HL-60 (cell line): ENCODE measurements at regions not wholly inside any gene's neighbourhood (a gene's known extent, or its start where the extent isn't known, plus 50 kb on each side); places are given as distances from the start of the nearest gene placed in this dataset.

Experiments used
- DNase-seq, 2 experiments: peaks; one replicate each; pipeline ENCODE4 v3.0.0-alpha.2; 2010 to 2020; ENCODE audit warnings: low read depth in 1 of 2, low spot score in 1 of 2
- H3K27ac ChIP-seq: fragments of 250-450 bp; sonication (Bioruptor Pico); replicated peaks from 2 replicates; pipeline ENCODE4 v1.5.1; 2020; ENCODE audit warnings: mild to moderate bottlenecking, moderate library complexity
- H3K27me3 ChIP-seq: fragments of 250-450 bp; sonication (Bioruptor Pico); 2 replicates; pipeline ENCODE4 v1.5.1; 2021; ENCODE audit warnings: mild to moderate bottlenecking, moderate library complexity; ENCODE audit not compliant: insufficient read depth, poor library complexity, severe bottlenecking
- H3K4me3 ChIP-seq: replicated peaks from 2 replicates; pipeline ENCODE4 v1.5.1; 2011; ENCODE audit warnings: mild to moderate bottlenecking, control low read depth, low read length; ENCODE audit not compliant: insufficient read depth
- CTCF ChIP-seq: IDR thresholded peaks from one replicate; pipeline ENCODE4 v1.5.1; 2011; ENCODE audit warnings: low read length, control low read depth, inconsistent platforms; ENCODE audit not compliant: insufficient read depth
- GABPA ChIP-seq: IDR thresholded peaks from 2 replicates; pipeline ENCODE4 v1.6.1; 2012; ENCODE audit warnings: low read depth
- POLR2AphosphoS5 ChIP-seq: IDR thresholded peaks from 2 replicates; pipeline ENCODE4 v1.6.1; 2012; ENCODE audit warnings: low read depth
- SPI1 ChIP-seq: IDR thresholded peaks from 2 replicates; pipeline ENCODE4 v1.6.1; 2012; ENCODE audit warnings: low read depth, mild to moderate bottlenecking, borderline replicate concordance
- TF ChIP-seq, protein P1 (sequence below): IDR thresholded peaks from 2 replicates; pipeline ENCODE4 v1.6.1; 2012; ENCODE audit warnings: low read depth; ENCODE audit not compliant: insufficient replicate concordance

DNA sequence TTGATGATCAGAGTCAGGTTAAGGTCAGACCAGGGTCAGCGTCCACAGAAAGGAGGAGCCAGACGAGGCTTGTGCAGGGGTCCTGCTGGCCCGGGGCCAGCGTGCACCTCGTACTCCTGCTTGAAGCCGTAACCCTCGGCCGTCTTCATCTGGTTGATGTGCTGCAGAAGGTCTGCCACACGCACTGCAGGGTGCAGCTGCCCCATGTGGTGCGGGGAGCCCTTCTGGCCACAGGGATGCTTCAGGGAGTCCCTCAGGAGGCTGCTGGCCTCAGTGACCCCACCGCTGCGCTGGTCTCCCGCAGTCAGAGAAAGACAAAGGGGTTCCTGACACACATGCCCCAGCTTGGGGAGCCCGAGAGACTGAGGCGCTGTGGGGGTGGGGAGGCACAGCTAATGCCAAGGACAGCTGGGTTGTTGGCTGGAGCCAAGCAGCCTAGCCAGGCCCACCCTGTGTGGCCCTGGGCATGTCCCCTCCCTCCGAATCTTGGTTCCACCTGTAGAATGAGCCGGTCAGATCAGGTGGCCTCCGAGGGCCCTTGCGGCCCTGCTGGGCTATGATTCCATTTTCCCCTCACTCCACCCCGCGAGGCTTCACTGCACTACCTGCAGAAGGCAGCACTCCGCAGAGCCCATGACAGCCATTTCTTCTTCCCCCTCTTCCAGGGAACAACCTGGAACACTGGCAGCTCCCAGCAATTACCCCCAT is 251.9 kb downstream of the PTPRU start:
- Histone ChIP-seq H3K27ac (no peak overlapping the region), H3K27me3 (no peaks in the 10 kb centered on the region), H3K4me3 (no peak overlapping the region)
- no peak for DNase-seq
- TF ChIP-seq SPI1 (no peak), GABPA (no peak), POLR2AphosphoS5 (no peak), CTCF (no peak)
- TF ChIP-seq, protein P1, sequence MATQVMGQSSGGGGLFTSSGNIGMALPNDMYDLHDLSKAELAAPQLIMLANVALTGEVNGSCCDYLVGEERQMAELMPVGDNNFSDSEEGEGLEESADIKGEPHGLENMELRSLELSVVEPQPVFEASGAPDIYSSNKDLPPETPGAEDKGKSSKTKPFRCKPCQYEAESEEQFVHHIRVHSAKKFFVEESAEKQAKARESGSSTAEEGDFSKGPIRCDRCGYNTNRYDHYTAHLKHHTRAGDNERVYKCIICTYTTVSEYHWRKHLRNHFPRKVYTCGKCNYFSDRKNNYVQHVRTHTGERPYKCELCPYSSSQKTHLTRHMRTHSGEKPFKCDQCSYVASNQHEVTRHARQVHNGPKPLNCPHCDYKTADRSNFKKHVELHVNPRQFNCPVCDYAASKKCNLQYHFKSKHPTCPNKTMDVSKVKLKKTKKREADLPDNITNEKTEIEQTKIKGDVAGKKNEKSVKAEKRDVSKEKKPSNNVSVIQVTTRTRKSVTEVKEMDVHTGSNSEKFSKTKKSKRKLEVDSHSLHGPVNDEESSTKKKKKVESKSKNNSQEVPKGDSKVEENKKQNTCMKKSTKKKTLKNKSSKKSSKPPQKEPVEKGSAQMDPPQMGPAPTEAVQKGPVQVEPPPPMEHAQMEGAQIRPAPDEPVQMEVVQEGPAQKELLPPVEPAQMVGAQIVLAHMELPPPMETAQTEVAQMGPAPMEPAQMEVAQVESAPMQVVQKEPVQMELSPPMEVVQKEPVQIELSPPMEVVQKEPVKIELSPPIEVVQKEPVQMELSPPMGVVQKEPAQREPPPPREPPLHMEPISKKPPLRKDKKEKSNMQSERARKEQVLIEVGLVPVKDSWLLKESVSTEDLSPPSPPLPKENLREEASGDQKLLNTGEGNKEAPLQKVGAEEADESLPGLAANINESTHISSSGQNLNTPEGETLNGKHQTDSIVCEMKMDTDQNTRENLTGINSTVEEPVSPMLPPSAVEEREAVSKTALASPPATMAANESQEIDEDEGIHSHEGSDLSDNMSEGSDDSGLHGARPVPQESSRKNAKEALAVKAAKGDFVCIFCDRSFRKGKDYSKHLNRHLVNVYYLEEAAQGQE: no peak

DNA sequence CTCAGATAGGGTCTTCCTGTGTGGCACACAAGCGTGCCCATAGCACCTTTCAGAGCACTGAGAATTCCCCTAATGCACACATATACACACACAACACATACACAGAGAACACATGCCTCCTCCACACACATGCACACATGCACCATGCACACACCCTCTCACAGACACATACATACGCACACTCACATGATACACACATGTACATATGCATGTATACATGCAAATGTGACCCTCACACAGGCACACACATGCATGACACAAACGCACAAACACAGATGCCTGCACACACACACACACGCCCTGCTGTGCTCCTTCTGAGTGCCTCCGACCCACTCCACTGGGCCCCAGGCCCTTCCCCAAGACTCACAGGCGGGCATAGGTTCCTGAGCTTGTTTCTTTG is 251.0 kb downstream of the PTPRU start:
- Histone ChIP-seq H3K27ac (no peak overlapping the region), H3K4me3 (no peak overlapping the region), H3K27me3 (no peaks in the 10 kb centered on the region)
- TF ChIP-seq POLR2AphosphoS5: no peak
- no peak for TF ChIP-seq SPI1
- no peak for TF ChIP-seq GABPA
- TF ChIP-seq, protein P1: no peak
- no peak for TF ChIP-seq CTCF
- DNase-seq: no peak

DNA sequence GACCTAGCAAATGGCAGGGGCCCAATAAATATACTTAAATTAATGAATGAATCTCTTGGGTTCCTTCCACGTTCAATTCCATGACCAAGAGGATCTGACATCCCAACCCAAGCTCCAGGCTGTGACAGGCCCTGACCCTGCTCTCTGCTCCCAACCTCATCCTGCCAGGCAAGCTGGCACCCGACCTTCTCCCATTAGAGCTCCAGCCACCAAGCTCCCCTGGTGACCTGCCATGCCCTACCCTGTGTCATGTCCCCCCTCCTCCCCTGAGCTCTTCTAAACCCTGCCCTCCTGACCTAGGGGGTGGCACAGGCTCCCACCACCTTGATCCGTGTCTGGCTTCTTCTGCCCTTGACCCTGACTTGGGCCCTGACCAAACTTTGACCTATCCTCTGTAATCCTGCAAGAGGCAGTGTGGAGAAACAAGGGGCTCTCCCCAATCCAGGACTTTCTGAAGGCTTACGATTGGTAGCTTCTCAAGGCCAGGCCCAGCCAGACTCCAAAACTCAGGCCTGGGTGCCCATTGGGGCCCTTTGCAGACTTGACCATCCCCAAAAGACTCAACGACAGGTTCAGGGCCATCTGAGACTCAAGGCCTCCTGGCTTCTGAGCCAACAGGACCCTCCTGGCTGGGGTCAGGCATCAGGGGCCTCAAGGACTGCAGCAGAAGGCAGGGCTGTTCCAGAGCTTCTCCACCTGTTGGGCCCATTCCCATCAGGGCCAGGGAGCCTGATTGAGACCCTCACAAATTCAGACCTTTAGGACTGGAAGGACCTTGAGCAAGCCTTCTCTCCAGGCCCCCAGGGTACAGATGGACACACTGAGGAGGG is 249.0 kb downstream of the PTPRU start:
- no peak for DNase-seq
- no peak overlapping the region for H3K27ac ChIP-seq
- no peaks in the 10 kb centered on the region for H3K27me3 ChIP-seq
- TF ChIP-seq POLR2AphosphoS5 (no peak), SPI1 (no peak), CTCF (no peak)
- TF ChIP-seq, protein P1: no peak
- H3K4me3 ChIP-seq: no peak overlapping the region
